Kidney epithelial cell (primary cell): ENCODE measurements at regions not wholly inside any gene's neighbourhood (a gene's known extent, or its start where the extent isn't known, plus 50 kb on each side); places are given as distances from the start of the nearest gene placed in this dataset.
"Not testable (repeated sequence)": the region's sequence is repeated elsewhere in the genome, so short reads cannot be mapped to it uniquely, and the experiment has no call there.

ENCODE experiments used
- DNase-seq: peaks from one replicate; pipeline ENCODE4 v3.0.0-alpha.2; 2010; ENCODE audit warnings: low read depth
- H3K27me3 ChIP-seq: 2 replicates; pipeline ENCODE4 v1.6.0; 2011; ENCODE audit warnings: low read length; ENCODE audit not compliant: control insufficient read depth, insufficient read depth
- H3K36me3 ChIP-seq: 2 replicates; pipeline ENCODE4 v1.5.1; 2011; ENCODE audit warnings: low read length; ENCODE audit not compliant: control insufficient read depth, insufficient read depth
- H3K4me3 ChIP-seq: 2 replicates; pipeline ENCODE4 v1.5.1; 2011; ENCODE audit warnings: low read depth, mild to moderate bottlenecking, control low read depth, low read length
- CTCF ChIP-seq: IDR thresholded peaks from 2 replicates; pipeline ENCODE4 v1.5.1; 2011; ENCODE audit warnings: mild to moderate bottlenecking, moderate library complexity, low read length, control low read depth, inconsistent platforms; ENCODE audit not compliant: insufficient read depth, poor library complexity, severe bottlenecking

GRCh38 chr10:34880817-34881216, 65.7 kb upstream of the PARD3 start:
- Histone ChIP-seq H3K36me3 (no peaks in the 10 kb centered on the region), H3K27me3 (no peaks in the 10 kb centered on the region), H3K4me3 (no peak overlapping the region)
- no peak for TF ChIP-seq CTCF
- DNase-seq: no peak

- H3K36me3 ChIP-seq, H3K27me3 ChIP-seq, DNase-seq, H3K4me3 ChIP-seq: not testable (repeated sequence)
Observed at GRCh38 chr10:34878651-34879050, 63.6 kb upstream of the PARD3 start.

DNA sequence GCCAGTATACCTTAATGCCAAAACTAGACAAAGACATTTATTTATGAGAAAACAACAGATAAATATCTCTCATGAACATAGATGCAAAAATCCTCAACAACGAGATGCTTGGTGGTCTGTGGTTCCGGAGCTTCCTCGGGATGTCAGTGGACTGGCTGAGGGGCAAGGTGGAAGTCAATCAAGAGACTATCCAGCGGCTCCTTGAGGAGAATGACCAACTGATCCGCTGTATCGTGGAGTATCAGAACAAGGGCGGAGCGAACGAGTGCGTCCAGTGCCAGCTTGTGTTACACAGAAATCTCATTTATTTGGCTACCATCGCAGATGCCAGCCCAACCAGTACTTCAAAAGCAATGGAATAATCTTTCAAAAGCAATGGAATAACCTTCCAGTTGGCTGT, 60.0 kb upstream of the PARD3 start:
- no peak for TF ChIP-seq CTCF
- no peaks in the 10 kb centered on the region for H3K36me3 ChIP-seq
- DNase-seq: no peak
- H3K4me3 ChIP-seq: no peak overlapping the region
- no peaks in the 10 kb centered on the region for H3K27me3 ChIP-seq

DNA sequence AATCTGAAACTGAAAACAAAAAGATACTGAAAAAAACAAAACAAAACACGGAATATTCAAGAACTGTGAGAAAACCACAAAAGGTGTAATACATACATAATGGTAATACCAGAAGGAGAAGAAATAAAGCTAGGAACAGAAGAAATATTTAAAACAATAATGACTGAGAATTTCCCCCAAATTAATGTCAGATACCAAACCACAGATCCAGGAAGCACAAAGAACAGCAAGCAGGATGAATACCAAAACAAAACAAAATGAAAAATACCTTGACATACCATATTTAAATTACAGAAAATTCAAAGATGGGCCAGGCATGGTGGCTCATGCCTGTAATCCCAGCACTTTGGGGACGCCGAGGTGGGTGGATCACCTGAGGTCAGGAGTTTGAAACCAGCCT, 57.7 kb upstream of the PARD3 start:
- no peak for TF ChIP-seq CTCF
- Histone ChIP-seq H3K27me3 (no peaks in the 10 kb centered on the region), H3K36me3 (no peaks in the 10 kb centered on the region), H3K4me3 (no peak overlapping the region)
- DNase-seq: no peak

DNA sequence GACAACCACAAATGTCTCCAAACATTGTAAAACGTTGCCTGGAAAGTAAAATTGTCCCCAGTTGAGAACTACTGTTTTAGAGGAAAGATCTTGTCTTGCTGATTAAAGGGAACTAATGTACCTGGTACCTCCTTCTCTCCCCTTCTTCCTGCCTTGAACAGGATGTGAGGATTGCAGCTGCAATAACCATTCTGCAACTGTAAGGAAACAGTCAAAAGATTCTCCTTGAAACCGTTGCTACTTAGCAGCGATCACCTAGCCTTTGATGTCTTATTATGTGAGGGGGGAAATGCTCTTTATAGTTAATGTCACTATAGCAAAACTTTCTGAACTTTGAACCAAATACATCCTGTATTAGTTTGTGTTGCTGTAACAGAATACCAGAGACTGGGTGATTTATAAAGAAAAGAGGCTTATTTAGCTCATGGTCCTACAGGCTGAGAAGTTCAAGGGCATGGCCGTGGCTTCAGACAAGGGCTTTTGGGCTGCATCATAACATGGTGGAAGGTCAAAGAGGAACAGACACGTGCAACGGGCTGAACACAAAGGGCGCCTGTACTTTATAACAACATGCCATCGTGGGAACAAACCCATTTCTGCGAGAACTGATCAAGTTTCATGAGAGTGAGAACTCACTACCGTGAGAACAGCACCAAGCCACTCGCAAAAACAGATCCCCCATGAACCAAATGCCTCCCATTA, 54.2 kb upstream of the PARD3 start:
- Histone ChIP-seq H3K4me3 (no peak overlapping the region), H3K27me3 (no peaks in the 10 kb centered on the region), H3K36me3 (no peaks in the 10 kb centered on the region)
- TF ChIP-seq CTCF: no peak
- DNase-seq: no peak

GRCh38 chr10:34868589-34868988, 53.5 kb upstream of the PARD3 start:
- Histone ChIP-seq H3K27me3 (no peaks in the 10 kb centered on the region), H3K4me3 (no peak overlapping the region), H3K36me3 (no peaks in the 10 kb centered on the region)
- no peak for DNase-seq
- TF ChIP-seq CTCF: no peak
